KOPT-K1 (cell line): ENCODE measurements at regions not wholly inside any gene's neighbourhood (a gene's known extent, or its start where the extent isn't known, plus 50 kb on each side); places are given as distances from the start of the nearest gene placed in this dataset.
"Not testable (repeated sequence)": the region's sequence is repeated elsewhere in the genome, so short reads cannot be mapped to it uniquely, and the experiment has no call there.

Source experiments
- H3K27ac ChIP-seq: fragments of 200-600 bp; sonication (generic); 2 replicates; pipeline ENCODE4 v1.5.1; 2016; ENCODE audit warnings: antibody characterized with exemption, mild to moderate bottlenecking, low read depth, low read length; ENCODE audit not compliant: poor library complexity, severe bottlenecking
- H3K36me3 ChIP-seq: fragments of 200-600 bp; sonication (generic); 2 replicates; pipeline ENCODE4 v1.5.1; 2017; ENCODE audit warnings: antibody characterized with exemption, mild to moderate bottlenecking, low read length, moderate library complexity; ENCODE audit not compliant: insufficient read depth
- H3K9me3 ChIP-seq: fragments of 200-600 bp; sonication (generic); 2 replicates; pipeline ENCODE4 v1.5.1; 2017; ENCODE audit warnings: antibody characterized with exemption, low read length, mild to moderate bottlenecking; ENCODE audit not compliant: insufficient read depth, poor library complexity, severe bottlenecking

- H3K36me3 ChIP-seq, H3K9me3 ChIP-seq, H3K27ac ChIP-seq: not testable (repeated sequence)
Observed at GRCh38 chr6:140649502-140649901, 1275.1 kb upstream of the CITED2 start.

DNA sequence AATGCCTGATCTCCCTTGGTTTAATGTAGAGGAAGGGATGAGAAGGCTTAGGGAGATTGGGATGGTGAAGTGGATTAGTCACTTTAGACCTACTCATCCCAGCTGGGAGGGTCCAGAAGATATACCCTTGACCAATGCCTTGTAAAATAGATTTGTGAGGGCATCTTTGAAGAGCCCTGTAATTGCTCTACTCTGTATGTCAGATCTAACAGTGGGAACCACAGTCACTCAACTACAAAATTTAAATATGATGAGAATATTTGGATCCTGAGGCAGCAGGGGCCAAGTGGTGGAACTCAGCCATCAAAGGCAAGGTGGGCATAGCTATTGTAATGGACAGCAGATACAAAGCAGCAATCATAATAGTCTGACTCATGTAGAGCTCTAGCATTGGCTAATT lies 1272.9 kb upstream of the CITED2 start:
- H3K36me3 ChIP-seq, H3K9me3 ChIP-seq, H3K27ac ChIP-seq: not testable (repeated sequence)

DNA sequence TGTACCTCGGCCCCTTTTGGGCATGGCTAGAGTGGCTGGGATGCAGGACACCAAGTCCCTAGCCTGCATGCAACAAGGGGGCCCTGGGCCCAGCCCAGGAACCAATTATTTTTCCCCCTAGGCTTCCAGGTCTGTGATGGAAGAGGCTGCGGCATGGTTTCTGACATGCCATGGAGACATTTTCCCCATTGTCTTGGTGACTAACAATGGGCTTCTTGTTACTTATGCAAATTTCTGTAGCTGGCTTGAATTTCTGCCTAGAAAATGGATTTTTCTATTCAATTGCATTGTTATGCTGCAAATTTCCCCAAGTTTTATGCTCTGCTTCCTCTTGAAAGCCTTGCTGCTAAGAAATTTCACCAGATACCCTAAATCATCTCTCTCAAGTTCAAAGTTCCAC lies 1269.6 kb upstream of the CITED2 start:
- no peaks in the 10 kb centered on the region for H3K9me3 ChIP-seq
- H3K36me3 ChIP-seq, result no peaks in the 10 kb centered on the region

GRCh38 chr6:140641412-140641811 lies 1267.0 kb upstream of the CITED2 start:
- no peaks in the 10 kb centered on the region for H3K9me3 ChIP-seq
- H3K36me3 ChIP-seq, result no peaks in the 10 kb centered on the region
- H3K27ac ChIP-seq, result no peak overlapping the region

More for the DNA sequence above, 1269.6 kb upstream of the CITED2 start:
- H3K27ac ChIP-seq, result no peak overlapping the region

GRCh38 chr6:140636908-140637402 lies 1262.5 kb upstream of the CITED2 start:
- Histone ChIP-seq H3K27ac (no peak overlapping the region), H3K36me3 (no peaks in the 10 kb centered on the region), H3K9me3 (no peaks in the 10 kb centered on the region)

- Histone ChIP-seq H3K27ac (no peak overlapping the region), H3K9me3 (no peaks in the 10 kb centered on the region), H3K36me3 (no peaks in the 10 kb centered on the region)
Observed at GRCh38 chr6:140636271-140636907, 1261.9 kb upstream of the CITED2 start.

DNA sequence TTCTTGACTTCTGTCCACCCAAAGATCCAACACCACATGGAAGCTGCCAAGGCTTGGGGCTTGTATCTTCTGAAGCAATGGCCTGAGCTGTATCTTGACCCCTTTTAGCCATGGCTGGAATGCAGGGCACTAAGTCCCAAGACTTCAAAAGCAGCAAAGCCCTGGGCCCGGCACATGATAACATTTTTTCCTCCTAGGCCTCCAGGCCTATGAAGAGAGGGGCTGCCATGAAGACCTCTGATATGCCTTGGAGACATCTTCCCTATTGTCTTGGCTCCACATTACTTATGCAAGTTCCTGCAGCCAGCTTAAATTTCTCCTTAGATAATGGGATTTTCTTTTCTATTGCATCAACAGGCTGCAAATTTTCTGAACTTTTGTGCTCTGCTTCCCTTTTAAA lies 1252.6 kb upstream of the CITED2 start:
- Histone ChIP-seq H3K9me3 (peaks cover 18% of the 10 kb centered on the region), H3K36me3 (no peaks in the 10 kb centered on the region), H3K27ac (no peak overlapping the region)

- no peak overlapping the region for H3K27ac ChIP-seq
- peaks cover 18% of the 10 kb centered on the region for H3K9me3 ChIP-seq
- H3K36me3 ChIP-seq, result no peaks in the 10 kb centered on the region
Observed at GRCh38 chr6:140623498-140623897, 1249.0 kb upstream of the CITED2 start.

DNA sequence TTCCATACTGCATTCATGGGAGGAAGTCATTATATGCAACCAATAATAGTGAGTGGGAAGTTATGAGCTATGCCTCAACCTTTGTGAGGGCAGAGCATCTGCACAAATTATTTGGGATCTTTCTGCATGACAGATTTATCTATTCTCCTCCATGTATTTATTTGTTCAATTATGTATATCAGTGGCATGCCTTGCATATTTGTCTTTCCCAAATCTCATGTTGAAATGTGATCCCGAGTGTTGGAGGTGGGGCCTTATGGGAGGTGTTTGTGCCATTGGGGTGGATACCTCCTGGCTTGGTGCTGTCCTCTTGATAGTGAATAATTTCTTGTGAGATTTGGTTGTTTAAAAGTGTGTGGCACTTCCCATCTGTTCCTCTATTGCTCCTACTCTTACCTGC lies 1246.0 kb upstream of the CITED2 start:
- Histone ChIP-seq H3K9me3 (no peaks in the 10 kb centered on the region), H3K27ac (no peak overlapping the region), H3K36me3 (no peaks in the 10 kb centered on the region)

GRCh38 chr6:140609956-140610355 lies 1235.5 kb upstream of the CITED2 start:
- Histone ChIP-seq H3K27ac (no peak overlapping the region), H3K36me3 (no peaks in the 10 kb centered on the region), H3K9me3 (no peaks in the 10 kb centered on the region)

GRCh38 chr6:140609321-140609720 lies 1234.9 kb upstream of the CITED2 start:
- H3K36me3 ChIP-seq, result no peaks in the 10 kb centered on the region
- no peak overlapping the region for H3K27ac ChIP-seq

GRCh38 chr6:140604786-140605185 lies 1230.3 kb upstream of the CITED2 start:
- no peaks in the 10 kb centered on the region for H3K36me3 ChIP-seq
- no peaks in the 10 kb centered on the region for H3K9me3 ChIP-seq
- no peak overlapping the region for H3K27ac ChIP-seq

More at GRCh38 chr6:140609321-140609720, 1234.9 kb upstream of the CITED2 start:
- H3K9me3 ChIP-seq, result no peaks in the 10 kb centered on the region

DNA sequence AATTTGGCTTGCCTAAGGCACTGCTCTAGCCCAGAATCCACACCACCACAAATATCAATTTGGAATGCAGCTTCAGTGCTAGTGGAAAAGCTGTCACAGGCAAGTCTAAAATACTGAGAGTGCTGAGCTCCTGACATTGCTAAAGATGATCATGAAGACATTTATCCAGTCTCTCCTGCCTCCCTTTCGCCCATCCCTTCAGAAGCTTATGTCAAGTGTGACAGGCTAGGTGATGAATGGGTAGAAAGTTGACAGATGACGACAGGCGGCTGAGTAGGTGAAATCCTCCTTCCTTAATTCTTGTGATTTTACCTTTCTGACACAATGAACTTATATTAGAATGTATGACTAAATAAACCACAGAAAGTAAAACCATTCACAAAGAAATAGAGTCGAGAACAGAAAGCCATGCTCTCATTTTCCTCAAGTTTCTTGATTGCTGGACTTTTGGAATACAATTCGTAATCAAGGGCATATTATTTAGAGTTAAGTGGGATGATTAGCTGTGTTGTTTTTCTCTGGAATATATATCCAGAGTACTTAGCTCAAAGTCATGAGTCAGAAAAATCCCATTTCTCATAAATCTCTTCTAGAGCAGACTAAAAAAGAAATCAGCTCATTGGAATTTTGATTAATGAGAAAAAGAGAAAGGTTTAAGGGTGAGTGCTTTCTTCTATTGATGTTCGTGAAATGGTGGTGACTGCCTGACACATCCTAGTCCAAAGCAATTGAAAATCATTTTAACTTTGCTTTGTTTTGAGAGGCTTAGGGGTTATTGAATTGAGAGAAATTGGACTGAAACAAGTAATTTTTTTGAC lies 1228.2 kb upstream of the CITED2 start:
- no peaks in the 10 kb centered on the region for H3K36me3 ChIP-seq
- no peaks in the 10 kb centered on the region for H3K9me3 ChIP-seq
- no peak overlapping the region for H3K27ac ChIP-seq

DNA sequence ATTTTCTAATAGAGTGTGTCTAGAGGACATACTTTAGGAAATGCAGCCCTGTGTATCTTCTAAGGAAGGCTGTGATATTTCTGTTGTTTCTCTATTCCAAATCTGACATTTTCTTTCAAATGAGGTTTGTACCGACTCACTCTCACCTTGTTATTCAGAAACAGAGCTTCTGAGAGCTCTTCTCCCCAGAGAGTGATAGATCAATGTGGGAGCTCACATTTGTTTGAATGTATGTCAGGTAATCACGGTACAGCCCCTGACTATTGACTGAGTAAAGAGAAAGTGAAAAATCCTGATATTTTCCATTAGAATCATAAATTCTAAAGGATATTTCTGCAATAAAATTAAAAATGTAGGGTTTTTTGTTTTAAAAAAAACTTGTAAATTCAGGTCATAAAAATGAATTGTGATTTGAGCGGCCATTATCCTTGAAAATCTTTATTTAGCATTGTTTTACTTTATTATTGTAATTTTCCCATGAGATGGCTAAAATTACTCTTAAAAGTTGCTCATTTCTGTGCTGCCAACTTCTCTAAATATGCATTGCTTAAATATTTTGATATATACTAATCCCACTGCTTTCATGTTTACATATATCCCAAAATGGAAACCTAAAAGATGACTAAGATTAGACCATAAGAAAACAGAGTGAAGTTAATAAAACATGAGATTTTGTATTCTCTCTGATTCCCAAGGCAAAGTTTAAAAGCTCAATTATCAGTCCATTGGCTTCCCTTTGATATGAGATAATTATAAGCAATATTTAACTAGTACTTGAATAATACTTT lies 1226.8 kb upstream of the CITED2 start:
- no peaks in the 10 kb centered on the region for H3K9me3 ChIP-seq
- H3K27ac ChIP-seq, result no peak overlapping the region
- no peaks in the 10 kb centered on the region for H3K36me3 ChIP-seq

DNA sequence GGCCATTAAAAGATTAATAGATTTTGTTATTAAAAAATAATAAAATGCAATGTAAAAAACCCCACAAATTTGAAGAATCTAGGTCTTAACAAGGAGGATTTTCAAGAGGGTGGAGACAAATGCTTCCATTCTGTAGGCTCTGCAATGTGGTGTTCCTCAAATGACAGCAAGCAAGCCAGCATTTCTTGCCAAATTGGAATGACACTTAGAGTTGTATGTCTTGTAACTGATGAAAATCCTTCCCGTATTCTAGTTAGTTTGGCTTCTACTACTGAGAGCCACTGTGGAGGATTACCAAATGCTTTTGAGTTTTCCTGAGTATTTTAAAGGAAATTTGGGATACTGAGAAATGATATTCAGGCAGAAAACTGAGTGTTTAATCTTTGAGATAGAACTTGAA lies 1225.5 kb upstream of the CITED2 start:
- Histone ChIP-seq H3K36me3 (no peaks in the 10 kb centered on the region), H3K27ac (no peak overlapping the region), H3K9me3 (no peaks in the 10 kb centered on the region)
